GDM1 (cell line): ENCODE measurements at regions not wholly inside any gene's neighbourhood (a gene's known extent, or its start where the extent isn't known, plus 50 kb on each side); places are given as distances from the start of the nearest gene placed in this dataset.
A peak's percentile ranks its signal among the peaks of the same experiment; 100 is the strongest.

Source experiments
- DNase-seq: peaks from one replicate; lab custom pipeline; 2025; lab: John Stamatoyannopoulos, UW

DNA sequence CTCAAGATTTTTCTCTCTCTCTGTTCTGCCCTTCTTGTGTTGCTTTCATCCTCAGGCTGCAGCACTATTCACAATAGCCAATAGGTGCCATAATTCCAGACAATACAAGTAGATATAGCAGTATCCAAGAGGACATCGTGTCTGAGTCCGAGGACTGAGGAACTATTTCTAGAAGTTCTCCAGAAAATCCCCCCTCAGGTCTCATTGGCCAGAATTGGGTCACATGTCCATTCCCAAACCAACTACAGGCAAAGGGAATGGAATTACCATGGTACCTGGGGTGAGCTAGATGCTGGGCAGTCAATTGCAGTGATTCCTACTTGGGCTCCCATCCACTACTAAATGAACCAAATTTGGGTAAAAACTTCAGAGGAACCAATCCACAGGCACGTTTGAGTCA is 301.9 kb upstream of the RASGEF1B start:
- DNase-seq = no peak

DNA sequence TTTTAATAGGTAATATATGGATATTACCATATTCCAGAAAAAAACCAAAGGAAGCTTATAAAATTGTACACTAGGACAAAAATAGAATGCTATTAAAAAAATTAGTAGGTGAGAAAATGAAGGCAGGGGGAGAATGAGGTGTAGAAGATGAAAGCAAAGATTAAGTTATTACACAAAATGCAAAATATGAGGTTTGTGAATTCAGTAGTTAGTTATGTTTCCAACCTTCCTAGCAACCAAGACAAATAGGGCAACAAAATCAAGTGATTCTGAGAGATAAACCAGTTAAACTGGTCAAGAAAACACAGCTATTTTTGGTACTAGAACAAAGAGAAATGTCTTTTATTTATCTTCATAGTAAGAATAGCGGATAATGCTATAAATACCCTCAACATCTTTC is 300.0 kb upstream of the RASGEF1B start:
- DNase-seq = no peak

DNA sequence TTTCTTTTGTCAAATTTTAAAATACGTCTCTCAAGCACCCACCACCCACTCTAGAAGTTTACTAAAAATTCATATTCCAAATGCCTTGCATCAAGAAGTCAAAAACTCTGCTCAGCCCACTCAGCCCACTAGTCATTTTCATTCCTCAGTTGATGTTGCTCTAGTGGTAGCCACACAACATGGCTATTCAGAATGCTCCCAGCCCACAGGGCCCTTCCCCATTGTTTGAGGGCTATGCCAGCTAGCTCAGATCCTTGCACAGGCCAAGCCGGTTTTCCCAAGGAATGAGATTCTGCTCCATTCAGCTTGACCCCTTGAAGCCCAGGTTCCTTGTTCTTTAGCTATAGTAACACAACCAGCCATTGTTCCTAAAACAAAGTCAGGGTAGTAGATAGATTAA is 297.5 kb upstream of the RASGEF1B start:
- no peak for DNase-seq

DNA sequence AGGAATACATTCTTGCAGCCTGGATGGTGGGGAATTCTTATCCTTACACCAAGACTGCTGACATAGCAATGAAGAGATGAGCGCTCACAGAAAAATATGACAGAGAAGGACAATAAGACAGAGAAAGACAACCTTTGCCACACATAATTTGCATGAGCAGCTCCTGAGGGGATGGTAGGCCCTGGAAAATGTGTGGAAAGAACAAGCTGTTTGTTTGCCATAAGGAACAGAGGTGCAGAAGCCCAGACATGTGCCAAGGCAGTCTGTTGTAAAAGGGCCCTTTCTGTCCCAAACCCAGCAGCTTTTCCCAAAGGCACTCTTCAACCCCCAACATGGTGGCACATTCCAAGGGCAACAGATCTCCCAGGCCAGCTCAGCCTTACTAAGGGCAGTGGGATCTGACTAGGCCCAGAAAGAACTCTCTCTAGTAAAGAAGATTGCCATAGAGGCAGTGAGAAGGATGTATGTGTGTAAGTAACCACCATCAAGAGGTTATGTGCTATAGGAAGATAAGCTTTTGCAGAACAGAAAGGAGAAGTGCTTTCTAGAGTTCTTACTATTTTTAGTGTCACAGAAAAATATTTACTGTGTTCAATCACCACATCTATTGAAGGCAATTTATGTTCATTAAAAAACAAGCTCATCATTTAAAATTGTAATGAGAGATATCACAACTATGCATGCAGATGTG is 287.0 kb upstream of the RASGEF1B start:
- peak; percentile 54 for DNase-seq

DNA sequence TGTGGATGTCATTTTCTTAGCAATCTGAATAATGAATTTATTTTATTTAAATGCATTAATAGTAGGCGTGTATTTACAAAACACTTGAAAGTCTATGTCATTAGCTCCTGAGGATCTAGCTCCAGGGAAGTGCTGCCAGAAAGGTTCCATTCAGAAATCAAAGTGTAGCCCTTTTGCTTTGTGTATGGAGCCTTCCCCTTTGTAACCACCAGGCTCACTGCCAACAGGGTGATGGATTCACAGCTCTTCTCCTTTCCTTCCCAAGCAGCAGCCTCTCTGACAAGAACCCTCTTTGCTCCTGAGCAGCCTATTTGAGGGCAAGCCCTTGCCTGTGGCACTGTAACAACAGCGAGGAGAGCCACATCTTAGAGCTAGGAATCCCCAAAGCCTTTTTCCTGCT is 286.0 kb upstream of the RASGEF1B start:
- DNase-seq = peak; percentile 41

DNA sequence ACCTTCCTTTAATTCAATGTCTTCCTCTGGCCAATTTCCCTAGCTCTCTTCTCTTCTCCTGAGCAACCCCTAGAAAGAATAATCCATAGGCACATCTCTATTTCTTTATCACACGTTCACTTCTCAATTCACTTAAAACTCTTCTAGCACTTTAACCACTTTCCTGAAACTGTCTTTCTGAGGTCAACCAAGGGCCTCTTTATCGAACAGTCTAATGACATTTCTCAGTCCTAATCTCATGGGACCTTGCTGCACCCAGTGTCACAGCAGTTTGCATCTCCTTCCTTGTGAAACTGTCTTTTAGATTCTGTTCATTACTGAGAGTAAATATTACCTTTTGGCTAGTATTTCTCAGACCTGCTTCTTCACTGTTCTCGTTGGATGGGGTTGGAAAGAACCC is 285.3 kb upstream of the RASGEF1B start:
- no peak for DNase-seq

DNA sequence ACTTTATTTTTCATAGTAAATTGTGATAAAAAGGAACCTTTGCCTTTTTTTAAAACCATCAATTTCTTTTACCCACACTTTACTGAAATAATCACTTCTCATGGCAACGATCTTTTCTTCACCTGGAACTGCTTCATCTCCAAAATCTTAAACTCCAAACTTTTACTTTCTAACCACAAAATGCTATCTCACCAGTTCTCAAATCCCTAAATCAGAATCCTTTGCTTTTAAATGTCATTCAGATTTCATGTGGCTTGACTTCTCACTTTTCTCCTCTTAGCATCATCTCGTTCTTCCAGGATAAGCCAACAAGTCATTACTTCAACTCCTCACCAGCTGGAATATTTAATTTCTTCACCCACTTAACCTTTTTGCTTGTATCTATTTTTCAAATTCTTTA is 284.3 kb upstream of the RASGEF1B start:
- DNase-seq = no peak

DNA sequence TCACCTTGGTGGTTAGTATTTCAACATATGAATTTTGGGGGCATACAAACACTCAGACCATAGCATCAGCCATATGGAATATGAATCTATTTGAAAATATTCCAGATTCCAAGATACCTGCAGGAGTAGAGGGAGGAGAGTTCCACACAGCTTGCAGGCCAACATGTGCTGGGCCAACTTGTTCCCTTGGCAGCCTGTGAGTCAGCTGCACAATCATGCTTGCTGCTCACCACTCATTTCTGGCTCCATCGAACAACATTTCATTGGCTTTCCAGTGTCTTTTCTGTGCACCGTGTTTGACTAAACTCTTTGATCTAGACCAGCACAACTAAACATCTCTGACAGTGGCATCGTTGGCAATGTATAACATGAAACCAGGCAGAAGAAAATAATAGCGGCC is 282.5 kb upstream of the RASGEF1B start:
- DNase-seq = no peak

DNA sequence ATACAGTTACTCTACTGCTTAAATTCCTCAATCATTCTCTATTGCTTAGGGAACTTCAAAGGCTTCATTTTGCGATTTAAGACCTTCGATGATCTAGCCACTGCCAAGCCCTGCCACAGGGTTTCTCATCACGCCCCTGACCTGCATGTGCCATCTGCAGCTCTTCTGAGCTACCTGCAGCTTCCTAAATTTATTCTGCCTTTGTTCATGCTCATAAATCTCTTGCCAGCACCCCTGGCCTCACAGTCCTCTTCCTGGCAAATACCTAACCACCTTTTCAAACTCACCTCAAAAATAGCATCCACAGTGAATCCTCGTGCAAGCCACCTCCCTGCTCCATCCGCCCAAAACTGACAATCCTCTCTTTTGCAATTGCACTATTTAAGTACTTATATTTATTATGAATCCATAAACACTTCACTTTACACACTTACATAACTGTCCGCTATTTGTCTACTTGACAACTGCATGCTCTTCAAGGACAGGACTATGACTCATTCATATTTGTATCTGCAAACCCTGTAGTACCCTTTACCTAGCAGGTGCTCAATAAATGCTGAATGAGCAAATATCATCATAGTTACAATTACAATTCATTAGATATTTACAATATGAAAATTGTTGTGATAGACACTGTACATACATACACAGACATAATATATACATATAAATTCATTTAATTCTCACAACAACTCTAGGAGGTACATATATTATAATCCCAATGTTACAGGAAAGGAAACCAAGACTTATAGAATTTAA is 280.0 kb upstream of the RASGEF1B start:
- no peak for DNase-seq

DNA sequence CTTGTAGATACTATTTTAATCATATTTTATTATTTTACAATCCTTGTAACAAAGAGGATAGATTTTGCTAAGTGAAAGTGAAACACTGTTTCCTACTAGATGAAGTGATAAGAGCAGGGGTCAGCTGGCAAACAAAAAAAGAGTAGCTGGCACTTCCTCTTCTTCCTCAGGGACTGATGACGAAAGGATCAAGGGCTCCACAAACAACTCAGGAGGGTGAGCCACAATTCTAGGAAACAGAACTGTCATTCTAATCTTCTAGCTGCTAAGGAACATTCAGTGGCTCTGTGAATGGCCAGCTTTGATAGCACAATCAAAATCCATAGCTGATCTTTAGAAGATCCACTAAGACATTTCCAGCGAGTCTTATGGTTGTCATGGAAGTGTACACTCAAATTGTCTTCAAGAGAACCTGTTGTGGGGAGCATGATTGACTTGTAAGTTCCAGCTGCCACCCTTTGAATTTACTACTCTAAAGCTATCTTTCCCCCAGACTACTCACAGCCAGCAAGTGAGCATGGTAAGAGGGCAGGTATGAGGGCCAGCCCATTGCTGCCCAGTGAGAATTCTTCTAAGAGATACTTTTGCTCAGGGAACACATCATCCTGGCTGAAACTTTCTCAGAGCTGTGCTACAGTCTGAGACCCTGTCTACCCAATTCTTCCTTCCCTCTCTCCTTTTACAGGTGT is 275.7 kb upstream of the RASGEF1B start:
- DNase-seq = peak; percentile 28

DNA sequence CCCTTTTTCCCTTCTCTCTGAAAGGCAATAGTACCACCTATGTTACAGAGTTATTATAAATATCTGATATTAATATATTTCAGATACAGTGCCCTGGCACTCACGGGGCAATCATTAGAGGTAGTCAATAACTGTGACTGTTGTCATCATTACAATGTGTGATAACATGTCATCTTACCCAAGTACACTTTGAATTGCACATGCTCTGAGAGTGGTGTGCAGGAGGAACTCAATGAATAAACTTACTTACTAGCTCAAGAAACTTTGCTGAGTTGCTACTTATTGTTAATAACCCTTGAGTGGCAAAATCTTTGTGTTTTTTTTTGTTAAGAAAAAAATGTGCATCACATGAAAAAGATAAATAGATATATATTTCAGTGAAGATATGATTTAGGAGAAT is 275.1 kb upstream of the RASGEF1B start:
- no peak for DNase-seq

DNA sequence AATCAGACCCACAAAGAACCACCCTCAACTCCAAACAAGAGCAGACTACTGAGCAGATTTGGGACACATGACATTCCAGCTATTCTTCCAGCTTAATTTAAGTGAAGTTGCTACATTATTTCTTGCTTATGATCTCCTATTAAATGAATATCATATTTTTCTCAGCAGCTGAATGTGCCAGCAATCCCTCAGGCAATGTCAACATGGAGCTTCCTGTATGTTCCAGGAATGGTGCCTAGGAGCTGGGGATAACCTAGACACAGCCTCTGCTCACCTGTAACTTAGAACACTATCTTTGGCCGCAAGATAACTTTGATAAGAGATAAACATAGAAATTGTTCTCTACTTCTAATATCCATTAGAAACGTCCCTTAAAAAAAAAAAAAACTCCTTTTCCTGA is 274.4 kb upstream of the RASGEF1B start:
- no peak for DNase-seq

DNA sequence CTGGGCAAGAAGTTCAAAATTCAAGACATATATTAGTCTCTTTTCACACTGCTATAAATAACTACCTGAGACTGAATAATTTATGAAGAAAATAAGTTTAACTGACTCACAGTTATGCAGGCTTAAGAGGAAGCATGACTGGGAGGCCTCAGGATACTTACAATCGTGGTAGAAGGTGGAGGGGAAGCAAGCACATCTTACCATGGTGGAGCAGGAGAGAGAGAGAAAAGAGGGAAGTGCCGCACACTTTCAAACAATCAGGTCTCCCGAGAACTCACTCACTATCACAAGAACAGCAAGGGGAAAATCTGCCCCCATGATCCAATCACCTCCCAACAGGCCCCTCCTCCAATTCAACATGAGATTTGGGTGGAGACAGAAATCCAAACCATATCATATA is 273.3 kb upstream of the RASGEF1B start:
- no peak for DNase-seq

DNA sequence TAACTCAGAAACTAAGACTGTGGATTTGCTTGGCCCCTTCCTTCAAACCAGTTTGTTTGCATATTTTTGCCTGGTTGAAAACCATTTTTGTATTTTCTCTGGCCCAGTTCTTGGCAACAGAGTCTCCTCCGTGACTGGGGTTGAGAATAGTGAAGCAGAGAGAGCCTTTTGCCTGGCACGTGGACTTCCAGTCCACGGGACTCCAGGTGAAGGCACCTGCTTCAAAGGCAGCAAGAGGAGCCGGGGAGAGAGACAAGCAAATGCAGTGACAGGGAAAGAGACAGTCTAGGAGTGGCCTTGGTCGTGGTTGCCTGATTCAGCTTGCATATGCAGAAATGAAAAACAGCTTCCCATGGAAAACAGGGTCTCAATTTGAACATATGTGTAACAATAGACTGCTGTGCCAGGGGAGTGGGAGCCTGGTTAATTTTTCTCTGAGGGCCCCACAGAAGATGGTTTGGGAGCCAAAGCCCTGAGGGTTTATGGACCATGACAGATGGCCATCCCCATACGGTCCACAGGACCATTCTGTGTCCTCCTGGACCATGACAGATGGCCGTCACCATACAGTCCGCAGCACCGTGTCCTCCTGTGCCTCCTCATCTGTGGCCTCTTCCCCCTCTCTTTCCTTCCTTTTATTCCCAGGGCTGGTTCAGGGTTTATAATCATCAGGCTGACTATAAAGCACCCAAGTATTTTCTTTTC is 272.2 kb upstream of the RASGEF1B start:
- DNase-seq = no peak

DNA sequence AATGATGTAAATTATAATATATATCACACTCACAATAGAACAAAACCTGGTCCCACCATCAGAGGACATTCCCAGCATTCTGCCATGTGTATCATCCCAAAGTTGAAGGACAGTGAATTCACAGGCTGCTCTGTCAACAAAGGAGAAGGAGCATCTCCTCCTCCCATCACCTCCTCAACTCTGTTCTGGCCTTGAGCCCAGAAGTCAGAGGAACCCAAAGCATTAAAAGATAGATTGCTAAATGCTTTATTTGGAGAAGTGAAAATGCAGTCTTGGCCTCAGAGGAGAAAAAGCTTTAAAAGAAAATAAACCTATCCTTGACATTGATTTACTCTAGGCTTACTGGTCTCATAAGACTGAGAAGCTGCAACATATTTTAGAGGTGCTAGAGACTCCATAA is 268.8 kb upstream of the RASGEF1B start:
- DNase-seq = no peak

DNA sequence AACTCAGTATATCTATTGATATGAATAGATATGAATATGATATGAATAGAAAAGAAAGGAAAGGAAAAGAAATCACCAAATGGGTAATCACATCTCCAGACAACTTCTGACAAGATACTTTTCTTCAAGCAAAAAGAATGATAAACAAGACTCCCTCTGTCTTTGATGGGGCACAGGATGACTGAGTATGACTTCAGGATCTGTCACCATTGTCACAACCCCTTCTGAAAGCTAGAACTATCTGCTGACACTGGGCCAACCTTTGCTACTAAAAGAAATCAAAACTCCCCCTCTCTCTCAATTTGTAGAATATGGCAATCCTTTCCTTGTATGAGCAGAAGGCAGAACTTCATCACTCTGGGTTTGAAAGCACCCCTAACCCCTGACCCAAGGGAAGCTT is 267.2 kb upstream of the RASGEF1B start:
- no peak for DNase-seq

DNA sequence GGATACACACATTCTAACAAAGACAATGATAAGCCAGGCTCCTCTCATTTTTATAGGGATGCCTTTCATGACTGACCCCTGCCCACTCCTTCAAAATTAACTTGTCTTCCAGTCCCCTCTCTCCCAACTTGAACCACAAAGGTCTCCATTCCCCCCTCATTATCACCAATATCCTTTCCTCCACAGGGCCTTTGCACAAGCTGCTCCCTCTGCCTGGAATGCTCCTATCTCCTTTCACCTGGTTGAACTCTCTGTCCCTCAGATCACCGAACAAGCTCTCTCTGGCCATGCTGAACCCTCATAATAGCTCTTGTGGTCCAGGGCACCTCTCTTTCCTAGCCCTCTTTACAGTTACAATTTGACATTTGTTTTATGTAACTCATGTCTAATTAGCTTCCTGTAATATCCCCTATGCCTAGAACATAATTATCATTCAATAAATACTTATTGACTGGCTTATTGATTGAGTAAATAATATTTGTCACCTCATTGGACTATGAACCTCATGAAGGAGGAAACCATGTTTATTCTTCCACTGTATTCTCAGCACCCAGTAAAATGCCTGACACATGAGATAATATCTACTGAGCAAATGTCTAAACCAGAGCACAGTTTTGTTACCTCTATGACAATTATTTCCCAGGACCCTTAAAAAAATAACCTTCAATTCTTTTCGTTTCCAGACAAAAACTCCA is 266.3 kb upstream of the RASGEF1B start:
- DNase-seq = no peak

DNA sequence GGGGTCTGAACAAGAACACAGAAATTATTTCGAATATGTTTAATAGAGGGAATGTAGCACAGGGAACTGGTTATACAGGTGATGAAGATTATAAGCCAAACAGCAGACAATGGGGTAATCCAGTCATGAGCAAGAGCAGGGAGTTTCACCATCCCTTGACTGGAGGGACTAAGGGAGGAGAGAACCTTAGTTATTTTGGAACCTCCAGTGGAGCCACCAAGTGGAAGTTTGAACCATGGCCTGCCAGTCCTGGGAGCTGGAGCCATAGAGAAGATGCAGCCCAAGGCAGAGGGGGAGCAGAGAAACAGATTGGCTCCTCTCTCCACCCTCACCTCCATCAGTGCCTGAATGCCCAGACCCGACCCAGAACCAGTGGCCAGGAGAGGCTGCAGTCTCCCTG is 264.6 kb upstream of the RASGEF1B start:
- no peak for DNase-seq

DNA sequence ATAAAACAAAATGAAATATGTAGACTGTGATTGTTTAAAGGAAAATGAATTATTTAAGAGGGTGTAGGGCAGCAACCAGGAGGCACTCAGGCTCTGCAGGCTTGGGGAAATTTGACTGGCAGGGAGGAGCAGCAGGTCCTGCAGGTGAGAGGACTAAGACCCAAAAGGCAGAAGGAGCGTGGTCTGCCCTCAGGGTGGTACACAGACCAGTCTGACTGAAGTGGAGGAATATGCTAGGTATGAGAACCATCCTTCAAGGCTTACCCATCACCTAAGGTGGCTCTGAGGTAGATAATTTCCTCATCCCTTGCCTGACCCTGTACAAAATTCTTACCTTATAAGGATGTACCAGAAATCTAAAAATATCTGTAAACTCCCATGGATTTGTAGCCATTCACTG is 261.3 kb upstream of the RASGEF1B start:
- DNase-seq = no peak

DNA sequence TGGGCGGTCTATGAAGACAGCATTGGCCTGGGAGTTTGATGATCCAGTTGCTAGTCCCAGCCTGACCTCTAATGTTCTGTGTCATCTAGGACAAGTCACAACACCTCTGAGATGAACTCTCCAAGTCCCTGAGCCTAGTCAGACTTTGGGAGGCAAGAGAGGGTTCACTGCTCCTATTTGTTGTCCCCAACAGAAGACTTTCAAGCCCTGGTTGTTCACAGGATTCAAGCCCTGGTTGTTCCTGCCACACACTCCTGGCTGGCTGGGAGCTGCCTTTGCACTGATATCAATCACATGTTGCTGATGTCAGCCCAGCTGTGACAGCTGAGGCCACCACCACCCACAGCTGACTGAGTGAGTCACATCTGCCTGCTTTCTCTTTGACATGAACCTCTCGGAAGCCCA is 253.2 kb upstream of the RASGEF1B start:
- DNase-seq = peak; percentile 24

DNA sequence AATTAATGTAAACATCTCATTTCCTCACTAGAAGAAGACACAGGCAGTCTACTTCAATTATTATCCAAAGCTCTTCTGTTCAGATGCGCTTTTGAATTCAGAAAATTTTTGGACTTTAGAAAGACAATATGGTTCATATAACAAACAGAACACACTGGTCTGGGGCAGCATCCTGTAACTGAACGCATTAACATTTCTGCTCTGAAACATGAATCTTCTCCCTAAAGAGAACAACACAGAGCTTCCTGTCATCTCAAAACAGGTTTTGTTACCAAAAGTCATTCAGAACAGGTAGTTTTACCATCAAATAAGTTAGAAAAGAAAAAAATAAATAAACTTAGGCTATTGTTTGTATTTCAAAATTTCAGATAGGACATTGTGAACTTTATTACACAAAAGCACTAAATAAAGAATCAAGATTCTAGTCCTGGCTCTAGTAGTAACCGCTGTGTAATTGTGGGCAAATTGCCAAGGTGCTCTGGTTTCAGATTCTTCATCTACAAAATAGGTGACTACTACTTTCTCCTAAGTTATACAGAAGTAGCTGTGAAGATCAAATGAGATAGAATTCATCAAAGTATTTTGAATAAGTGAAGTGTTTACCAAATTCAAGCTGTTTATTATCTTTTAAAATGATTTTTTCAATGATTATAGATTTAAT is 252.3 kb upstream of the RASGEF1B start:
- no peak for DNase-seq
